ENCODE measurements at regions not wholly inside any gene's neighbourhood (a gene's known extent, or its start where the extent isn't known, plus 50 kb on each side); places are given as distances from the start of the nearest gene placed in this dataset.
"Not testable (repeated sequence)": the region's sequence is repeated elsewhere in the genome, so short reads cannot be mapped to it uniquely, and the experiment has no call there.

DNA sequence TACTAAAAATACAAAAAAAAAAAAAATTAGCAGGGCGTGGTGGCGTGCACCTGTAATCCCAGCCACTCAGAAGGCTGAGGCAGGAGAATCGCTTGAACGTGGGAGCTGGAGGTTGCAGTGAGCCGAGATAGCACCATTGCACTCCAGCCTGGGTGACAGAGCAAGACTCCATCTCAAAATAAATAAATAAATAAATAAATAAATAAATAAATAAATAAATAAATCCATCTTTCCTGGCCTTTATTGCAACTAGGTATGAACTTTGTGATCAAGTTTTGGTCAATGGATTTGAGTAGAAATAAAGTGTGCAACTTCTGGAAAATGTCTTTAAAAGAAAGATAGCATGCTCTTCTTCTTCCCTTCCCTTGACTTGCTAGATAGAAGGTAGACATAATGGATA, 69.6 kb upstream of the LRFN2 start:
- TF ChIP-seq, protein P1, sequence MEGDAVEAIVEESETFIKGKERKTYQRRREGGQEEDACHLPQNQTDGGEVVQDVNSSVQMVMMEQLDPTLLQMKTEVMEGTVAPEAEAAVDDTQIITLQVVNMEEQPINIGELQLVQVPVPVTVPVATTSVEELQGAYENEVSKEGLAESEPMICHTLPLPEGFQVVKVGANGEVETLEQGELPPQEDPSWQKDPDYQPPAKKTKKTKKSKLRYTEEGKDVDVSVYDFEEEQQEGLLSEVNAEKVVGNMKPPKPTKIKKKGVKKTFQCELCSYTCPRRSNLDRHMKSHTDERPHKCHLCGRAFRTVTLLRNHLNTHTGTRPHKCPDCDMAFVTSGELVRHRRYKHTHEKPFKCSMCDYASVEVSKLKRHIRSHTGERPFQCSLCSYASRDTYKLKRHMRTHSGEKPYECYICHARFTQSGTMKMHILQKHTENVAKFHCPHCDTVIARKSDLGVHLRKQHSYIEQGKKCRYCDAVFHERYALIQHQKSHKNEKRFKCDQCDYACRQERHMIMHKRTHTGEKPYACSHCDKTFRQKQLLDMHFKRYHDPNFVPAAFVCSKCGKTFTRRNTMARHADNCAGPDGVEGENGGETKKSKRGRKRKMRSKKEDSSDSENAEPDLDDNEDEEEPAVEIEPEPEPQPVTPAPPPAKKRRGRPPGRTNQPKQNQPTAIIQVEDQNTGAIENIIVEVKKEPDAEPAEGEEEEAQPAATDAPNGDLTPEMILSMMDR (IDR thresholded peaks at IDR 0.05): not testable (repeated sequence)
- not testable (repeated sequence) for TF ChIP-seq POLR2A (IDR thresholded peaks at IDR 0.05)

Measured in testis (tissue), 2 donors.